ENCODE measurements at regions not wholly inside any gene's neighbourhood (a gene's known extent, or its start where the extent isn't known, plus 50 kb on each side); places are given as distances from the start of the nearest gene placed in this dataset.

DNA sequence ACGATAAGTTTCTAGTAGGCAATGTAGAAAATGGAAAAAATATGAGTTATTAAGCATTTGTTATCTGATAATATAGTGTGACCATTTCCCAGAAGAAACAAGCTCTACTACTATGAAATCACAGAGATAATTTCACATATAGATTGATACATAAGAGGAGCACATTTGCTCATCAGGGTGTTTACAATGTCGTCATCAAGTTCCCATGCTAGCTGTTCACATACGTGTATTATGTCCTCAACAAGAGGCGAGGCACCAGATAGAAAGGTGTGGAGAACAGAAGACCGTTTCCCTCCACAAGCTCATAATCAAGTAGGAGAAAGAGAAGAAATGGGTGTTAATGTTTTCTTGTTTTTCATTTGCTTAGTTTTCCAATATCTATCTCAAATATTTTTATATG lies 326.1 kb upstream of the ARID1B start:
- TF ChIP-seq, protein P1, sequence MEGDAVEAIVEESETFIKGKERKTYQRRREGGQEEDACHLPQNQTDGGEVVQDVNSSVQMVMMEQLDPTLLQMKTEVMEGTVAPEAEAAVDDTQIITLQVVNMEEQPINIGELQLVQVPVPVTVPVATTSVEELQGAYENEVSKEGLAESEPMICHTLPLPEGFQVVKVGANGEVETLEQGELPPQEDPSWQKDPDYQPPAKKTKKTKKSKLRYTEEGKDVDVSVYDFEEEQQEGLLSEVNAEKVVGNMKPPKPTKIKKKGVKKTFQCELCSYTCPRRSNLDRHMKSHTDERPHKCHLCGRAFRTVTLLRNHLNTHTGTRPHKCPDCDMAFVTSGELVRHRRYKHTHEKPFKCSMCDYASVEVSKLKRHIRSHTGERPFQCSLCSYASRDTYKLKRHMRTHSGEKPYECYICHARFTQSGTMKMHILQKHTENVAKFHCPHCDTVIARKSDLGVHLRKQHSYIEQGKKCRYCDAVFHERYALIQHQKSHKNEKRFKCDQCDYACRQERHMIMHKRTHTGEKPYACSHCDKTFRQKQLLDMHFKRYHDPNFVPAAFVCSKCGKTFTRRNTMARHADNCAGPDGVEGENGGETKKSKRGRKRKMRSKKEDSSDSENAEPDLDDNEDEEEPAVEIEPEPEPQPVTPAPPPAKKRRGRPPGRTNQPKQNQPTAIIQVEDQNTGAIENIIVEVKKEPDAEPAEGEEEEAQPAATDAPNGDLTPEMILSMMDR (IDR thresholded peaks at IDR 0.05): no peak
- no peak for TF ChIP-seq POLR2A (IDR thresholded peaks at IDR 0.05; ENCODE audit: low read depth)

All from esophagus muscularis mucosa (tissue), 3 donors.